Ovary (tissue), 7 donors: ENCODE measurements at regions not wholly inside any gene's neighbourhood (a gene's known extent, or its start where the extent isn't known, plus 50 kb on each side); places are given as distances from the start of the nearest gene placed in this dataset.

Experiments used
- DNase-seq, 5 donors: peaks; one replicate each; pipeline ENCODE4 v3.0.0-alpha.2; 2019 to 2020
- H3K27ac ChIP-seq, 2 donors: fragments of 200-600 bp; one replicate each; pipeline versions ENCODE4 v1.5.1 to v1.8.0; 2019 to 2022
- H3K27me3 ChIP-seq: fragments of 200-600 bp; one replicate; pipeline ENCODE4 v1.8.0; 2022
- H3K36me3 ChIP-seq: fragments of 200-600 bp; sonication (generic); one replicate; pipeline ENCODE4 v1.5.1; 2019
- H3K4me1 ChIP-seq: one replicate; pipeline ENCODE4 v1.8.1; 2013; ENCODE audit warnings: mild to moderate bottlenecking, moderate library complexity; ENCODE audit not compliant: insufficient read depth
- H3K4me3 ChIP-seq: fragments of 200-600 bp; sonication (generic); one replicate; pipeline ENCODE4 v1.5.1; 2017
- H3K9me3 ChIP-seq, 2 donors: fragments of 200-600 bp in 1 of 2; sonication (generic) in 1 of 2; one replicate each; pipeline versions ENCODE4 v1.5.1 to v1.8.1; 2013 to 2019; ENCODE audit warnings: mild to moderate bottlenecking in 1 of 2, moderate library complexity in 1 of 2
- CTCF ChIP-seq, 3 donors: fragments of 450-650 bp in 2 of 3; fragments of 200-600 bp in 1 of 3; IDR thresholded peaks; one replicate each; pipeline versions ENCODE4 v1.5.1 to v1.8.0; 2016 to 2022; ENCODE audit warnings: antibody characterized with exemption in 3 of 3, mild to moderate bottlenecking in 1 of 3
- EP300 ChIP-seq: sonication (generic); formaldehyde crosslinking; IDR thresholded peaks from one replicate; pipeline ENCODE4 v1.6.1; 2017; ENCODE audit warnings: antibody characterized with exemption
- POLR2A ChIP-seq: fragments of 450-650 bp; IDR thresholded peaks from one replicate; pipeline ENCODE4 v1.6.1; 2017; ENCODE audit warnings: antibody characterized with exemption, mild to moderate bottlenecking, moderate library complexity
- WGBS, 3 donors: extraction: QIAGEN DNeasy Blood & Tissue Kit in 1 of 3; methylation state at CpG; one replicate each; pipeline versions ENCODE4 v1.1.5 to v1.1.7; 2013 to 2017; 5-methylcytosine and 5-hydroxymethylcytosine counted together
- intact Hi-C, 4 donors: fragments of 100-400 bp; cut with DNase I; formaldehyde crosslinking; loops; one replicate each; pipeline versions ENCODE4 v1.11.0 to v1.15.1; 2022 to 2023
- donor health status: DM: no; HTN: no; CAD: no; lungs with moderate emphysema.
- donor health status: DM: no; HTN: no; CAD: no.
- donor health status: Bipolar disorder and iron deficiency.
- donor health status: DM: no; HTN: no; CAD: no.
- donor health status: DM: yes; HTN: yes; CAD: no.

- Histone ChIP-seq H3K9me3 (no peaks in the 10 kb centered on the region), H3K4me1 (no peaks in the 10 kb centered on the region), H3K36me3 (no peaks in the 10 kb centered on the region), H3K27ac (no peak overlapping the region), H3K4me3 (no peak overlapping the region), H3K27me3 (no peaks in the 10 kb centered on the region)
- TF ChIP-seq CTCF (IDR thresholded peaks at IDR 0.05), result no peak
- DNase-seq, result no peak
- intact Hi-C loops, result no loop called here
- 66 to 75% (median 70%) methylated on average over 4 of the region's 4 CpGs for WGBS, 3 donors
These were observed 394.8 kb downstream of the PRDM2 start for GRCh38 chr1:14094611-14095400.

- H3K36me3 ChIP-seq, result no peaks in the 10 kb centered on the region
- intact Hi-C loops, result no loop called here
- DNase-seq, result no peak
- no peak overlapping the region for H3K4me3 ChIP-seq
- H3K4me1 ChIP-seq, result no peaks in the 10 kb centered on the region
- no peaks in the 10 kb centered on the region for H3K9me3 ChIP-seq
- no peak overlapping the region for H3K27ac ChIP-seq
- TF ChIP-seq POLR2A (no peak), CTCF (IDR thresholded peaks at IDR 0.05) (no peak), EP300 (no peak)
- no peaks in the 10 kb centered on the region for H3K27me3 ChIP-seq
These were observed 398.4 kb downstream of the PRDM2 start for GRCh38 chr1:14098294-14098913.

GRCh38 chr1:14100444-14100843, 400.5 kb downstream of the PRDM2 start:
- H3K36me3 ChIP-seq, result no peaks in the 10 kb centered on the region
- 85 to 95% (median 88%) methylated on average over 1 of the region's 1 CpG for WGBS, 3 donors
- no peaks in the 10 kb centered on the region for H3K27me3 ChIP-seq
- no peak overlapping the region for H3K27ac ChIP-seq
- intact Hi-C loops, result no loop called here
- H3K4me1 ChIP-seq, result no peaks in the 10 kb centered on the region
- no peak for DNase-seq
- no peak for TF ChIP-seq CTCF (IDR thresholded peaks at IDR 0.05)
- no peak for TF ChIP-seq POLR2A
- no peak for TF ChIP-seq EP300
- no peak overlapping the region for H3K4me3 ChIP-seq
- no peaks in the 10 kb centered on the region for H3K9me3 ChIP-seq

- intact Hi-C loops, result no loop called here
- H3K27ac ChIP-seq, result no peak overlapping the region
- H3K9me3 ChIP-seq, result no peaks in the 10 kb centered on the region
- no peak overlapping the region for H3K4me3 ChIP-seq
- H3K27me3 ChIP-seq, result no peaks in the 10 kb centered on the region
- WGBS, 3 donors, result 77 to 86% (median 80%) methylated on average over 9 of the region's 9 CpGs
- DNase-seq, result no peak
- TF ChIP-seq CTCF (IDR thresholded peaks at IDR 0.05) (no peak), POLR2A (no peak), EP300 (no peak)
- H3K36me3 ChIP-seq, result no peaks in the 10 kb centered on the region
- H3K4me1 ChIP-seq, result no peaks in the 10 kb centered on the region
These were observed 400.9 kb downstream of the PRDM2 start for GRCh38 chr1:14100919-14101318.
